Type B pancreatic cell (in vitro differentiated cells): ENCODE measurements at regions not wholly inside any gene's neighbourhood (a gene's known extent, or its start where the extent isn't known, plus 50 kb on each side); places are given as distances from the start of the nearest gene placed in this dataset.

Source experiments
- DNase-seq: peaks from one replicate; pipeline ENCODE4 v3.0.0; 2021; ENCODE audit warnings: mixed read lengths; ENCODE audit not compliant: unreplicated experiment; ENCODE audit errors: extremely low spot score
- H3K27ac Mint-ChIP-seq: 2 replicates; pipeline ENCODE4 v1.8.0; 2021; ENCODE audit warnings: mild to moderate bottlenecking, mixed read lengths
- H3K27me3 Mint-ChIP-seq: 2 replicates; pipeline ENCODE4 v1.8.0; 2021; ENCODE audit warnings: mixed read lengths
- H3K36me3 Mint-ChIP-seq: 2 replicates; pipeline ENCODE4 v1.8.0; 2021; ENCODE audit warnings: mixed read lengths
- H3K4me1 Mint-ChIP-seq: one replicate; pipeline ENCODE4 v1.8.0; 2021; ENCODE audit warnings: mixed read lengths; ENCODE audit not compliant: unreplicated experiment
- H3K4me3 Mint-ChIP-seq: 2 replicates; pipeline ENCODE4 v1.8.0; 2021; ENCODE audit warnings: mild to moderate bottlenecking, mixed read lengths
- H3K9me3 Mint-ChIP-seq: 2 replicates; pipeline ENCODE4 v1.8.0; 2021; ENCODE audit warnings: mixed read lengths
- TF ChIP-seq, protein P1 (sequence below): fragments of 200-600 bp; sonication (generic); conservative IDR thresholded peaks from 2 replicates; pipeline ENCODE4 v1.5.0; 2021; ENCODE audit warnings: antibody characterized with exemption, mild to moderate bottlenecking

DNA sequence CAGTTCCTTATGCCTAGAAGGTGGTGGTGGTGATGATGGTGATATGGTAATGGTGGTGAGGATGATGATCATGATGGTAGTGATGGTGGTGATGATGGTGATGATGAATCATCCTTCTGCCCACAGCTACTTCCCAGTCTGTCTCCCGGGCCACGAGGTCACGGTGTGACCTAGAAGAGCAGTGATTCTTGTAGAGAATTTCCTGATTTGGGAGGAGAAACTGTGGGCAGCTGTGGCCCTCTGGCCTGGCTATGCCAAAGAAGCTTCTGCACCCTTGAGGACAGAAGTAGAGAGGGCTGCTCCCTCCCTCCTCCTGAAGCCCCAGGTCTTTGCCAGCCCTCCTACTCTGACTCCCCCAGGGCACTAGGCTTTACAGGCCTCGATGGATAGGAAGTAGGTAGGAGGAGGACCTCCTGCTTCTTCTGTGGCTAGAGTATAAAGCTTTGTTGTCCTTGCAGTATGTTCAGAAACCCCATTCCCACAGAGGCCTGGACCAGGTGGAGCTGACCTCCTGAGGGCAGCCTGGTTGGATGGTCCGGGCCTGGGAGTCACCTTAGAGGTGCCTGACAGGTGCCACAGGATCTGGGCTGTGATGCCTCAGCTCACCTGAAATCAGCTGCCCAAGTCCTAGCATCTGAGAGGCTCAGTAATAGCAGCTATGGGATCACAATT lies 57.9 kb upstream of the EPAS1 start:
- Mint-ChIP-seq H3K9me3 (peaks cover 4% of the 10 kb centered on the region), H3K27me3 (no peaks in the 10 kb centered on the region), H3K4me3 (no peak overlapping the region), H3K36me3 (no peaks in the 10 kb centered on the region), H3K4me1 (peaks cover 17% of the 10 kb centered on the region), H3K27ac (no peak overlapping the region)
- TF ChIP-seq, protein P1, sequence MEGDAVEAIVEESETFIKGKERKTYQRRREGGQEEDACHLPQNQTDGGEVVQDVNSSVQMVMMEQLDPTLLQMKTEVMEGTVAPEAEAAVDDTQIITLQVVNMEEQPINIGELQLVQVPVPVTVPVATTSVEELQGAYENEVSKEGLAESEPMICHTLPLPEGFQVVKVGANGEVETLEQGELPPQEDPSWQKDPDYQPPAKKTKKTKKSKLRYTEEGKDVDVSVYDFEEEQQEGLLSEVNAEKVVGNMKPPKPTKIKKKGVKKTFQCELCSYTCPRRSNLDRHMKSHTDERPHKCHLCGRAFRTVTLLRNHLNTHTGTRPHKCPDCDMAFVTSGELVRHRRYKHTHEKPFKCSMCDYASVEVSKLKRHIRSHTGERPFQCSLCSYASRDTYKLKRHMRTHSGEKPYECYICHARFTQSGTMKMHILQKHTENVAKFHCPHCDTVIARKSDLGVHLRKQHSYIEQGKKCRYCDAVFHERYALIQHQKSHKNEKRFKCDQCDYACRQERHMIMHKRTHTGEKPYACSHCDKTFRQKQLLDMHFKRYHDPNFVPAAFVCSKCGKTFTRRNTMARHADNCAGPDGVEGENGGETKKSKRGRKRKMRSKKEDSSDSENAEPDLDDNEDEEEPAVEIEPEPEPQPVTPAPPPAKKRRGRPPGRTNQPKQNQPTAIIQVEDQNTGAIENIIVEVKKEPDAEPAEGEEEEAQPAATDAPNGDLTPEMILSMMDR, result no peak
- no peak for DNase-seq

DNA sequence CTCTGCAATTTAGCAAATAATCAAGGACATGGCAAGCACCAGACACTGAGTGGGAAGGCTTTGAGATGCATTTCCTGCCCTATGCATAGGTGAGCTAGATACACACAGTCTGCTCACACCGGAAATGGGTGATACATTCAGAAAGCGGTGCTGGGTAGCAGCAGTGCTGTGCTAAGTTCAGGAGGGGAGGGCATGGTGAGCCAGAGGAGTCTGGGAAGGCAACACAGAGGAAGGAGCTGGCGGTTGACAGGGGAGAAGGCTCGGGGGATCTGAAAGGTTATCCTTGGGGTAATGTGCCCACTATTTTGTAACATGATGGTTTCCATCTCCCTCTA lies 57.4 kb upstream of the EPAS1 start:
- Mint-ChIP-seq H3K4me3 (no peak overlapping the region), H3K27me3 (no peaks in the 10 kb centered on the region)

DNA sequence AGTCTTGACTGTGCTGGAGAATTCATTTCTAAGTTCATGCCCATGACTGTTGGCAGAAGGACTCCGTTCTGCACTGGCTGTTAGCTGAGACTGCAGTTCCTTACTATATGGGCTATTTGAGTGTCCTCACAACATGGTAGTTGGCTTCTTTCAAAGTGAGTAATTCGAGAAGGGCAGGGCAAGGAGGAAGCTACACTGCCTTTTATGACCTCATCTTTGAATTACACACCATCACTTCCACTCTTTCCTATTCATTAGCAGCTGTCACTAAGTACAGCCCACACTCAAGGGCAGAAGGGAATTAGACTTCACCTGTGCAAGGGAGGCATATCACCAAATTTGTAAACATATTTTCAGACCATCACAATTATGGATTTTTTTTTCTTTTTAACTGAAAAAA lies 55.9 kb upstream of the EPAS1 start:
- TF ChIP-seq, protein P1, result no peak
- peaks cover 4% of the 10 kb centered on the region for H3K9me3 Mint-ChIP-seq
- no peaks in the 10 kb centered on the region for H3K36me3 Mint-ChIP-seq
- DNase-seq, result no peak
- H3K4me1 Mint-ChIP-seq, result peaks cover 17% of the 10 kb centered on the region
- no peak overlapping the region for H3K4me3 Mint-ChIP-seq
- H3K27ac Mint-ChIP-seq, result peak overlapping the region; percentile 48
- no peaks in the 10 kb centered on the region for H3K27me3 Mint-ChIP-seq

More for the DNA sequence above, 57.4 kb upstream of the EPAS1 start:
- Mint-ChIP-seq H3K27ac (no peak overlapping the region), H3K36me3 (no peaks in the 10 kb centered on the region), H3K9me3 (peaks cover 4% of the 10 kb centered on the region), H3K4me1 (peaks cover 17% of the 10 kb centered on the region)
- TF ChIP-seq, protein P1, result no peak
- no peak for DNase-seq

DNA sequence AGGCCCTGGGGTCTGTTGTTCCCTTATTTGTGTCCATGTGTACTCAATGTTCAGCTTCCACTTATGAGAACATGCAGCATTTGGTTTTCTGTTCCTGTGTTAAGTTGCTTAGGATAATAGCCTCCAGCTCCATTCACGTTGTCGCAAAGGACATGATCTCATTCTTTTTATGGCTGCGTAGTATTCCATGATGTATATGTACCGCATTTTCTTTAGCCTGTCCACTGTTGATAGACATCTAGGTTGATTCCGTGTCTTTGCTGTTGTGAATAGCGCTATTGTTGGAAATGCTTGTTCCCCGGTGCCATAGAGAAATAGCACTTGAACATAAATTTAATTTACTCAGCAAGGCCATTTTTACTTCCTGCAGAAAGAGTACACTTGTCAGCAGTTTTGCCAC lies 51.3 kb upstream of the EPAS1 start:
- peaks cover 5% of the 10 kb centered on the region for H3K9me3 Mint-ChIP-seq
- no peaks in the 10 kb centered on the region for H3K27me3 Mint-ChIP-seq
- peaks cover 6% of the 10 kb centered on the region for H3K4me1 Mint-ChIP-seq
- TF ChIP-seq, protein P1, result no peak
- no peak overlapping the region for H3K27ac Mint-ChIP-seq
- no peaks in the 10 kb centered on the region for H3K36me3 Mint-ChIP-seq
- H3K4me3 Mint-ChIP-seq, result no peak overlapping the region
- DNase-seq, result no peak

DNA sequence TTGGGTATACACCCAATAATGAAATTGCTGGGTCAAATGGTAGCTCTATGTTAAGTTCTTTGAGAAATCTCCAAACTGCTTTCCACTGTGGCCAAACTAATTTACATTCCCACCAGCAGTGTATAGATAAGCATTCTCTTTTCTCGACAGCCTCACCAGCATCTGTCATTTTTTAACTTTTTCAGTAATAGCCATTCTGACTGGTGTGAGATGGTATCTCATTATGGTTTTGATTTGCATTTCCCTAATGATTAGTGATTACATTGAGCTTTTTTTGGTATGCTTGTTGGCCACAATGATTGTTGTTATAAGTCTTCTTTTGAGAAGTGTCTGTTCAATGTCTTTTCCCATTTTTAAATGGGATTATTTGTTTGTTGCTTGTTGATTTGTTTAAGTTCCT lies 50.4 kb upstream of the EPAS1 start:
- Mint-ChIP-seq H3K27me3 (no peaks in the 10 kb centered on the region), H3K9me3 (peaks cover 5% of the 10 kb centered on the region), H3K4me1 (no peaks in the 10 kb centered on the region), H3K36me3 (no peaks in the 10 kb centered on the region), H3K4me3 (no peak overlapping the region), H3K27ac (no peak overlapping the region)
- no peak for DNase-seq
- TF ChIP-seq, protein P1, result no peak
